ENCODE measurements at regions not wholly inside any gene's neighbourhood (a gene's known extent, or its start where the extent isn't known, plus 50 kb on each side); places are given as distances from the start of the nearest gene placed in this dataset.

GRCh38 chr5:18807256-18808149 lies 1173.2 kb downstream of the TAF11L14 start:
- DNase-seq (ENCODE audit: low read depth in 4 of 4, low spot score in 3 of 4) = no peak

GRCh38 chr5:18811661-18812060 lies 1176.3 kb downstream of the CDH18 start:
- DNase-seq (ENCODE audit: low read depth in 4 of 4, low spot score in 3 of 4) = no peak

GRCh38 chr5:18828351-18828750 lies 1159.6 kb downstream of the CDH18 start:
- no peak for DNase-seq (ENCODE audit: low read depth in 4 of 4, low spot score in 3 of 4)

GRCh38 chr5:18829539-18829938 lies 1158.5 kb downstream of the CDH18 start:
- no peak for DNase-seq (ENCODE audit: low read depth in 4 of 4, low spot score in 3 of 4)

- DNase-seq (ENCODE audit: low read depth in 4 of 4, low spot score in 3 of 4) = no peak
Observed at GRCh38 chr5:18850216-18850615, 1137.8 kb downstream of the CDH18 start.

- DNase-seq (ENCODE audit: low read depth in 4 of 4, low spot score in 3 of 4) = no peak
Observed at GRCh38 chr5:18872978-18873377, 1115.0 kb downstream of the CDH18 start.

GRCh38 chr5:18876565-18876964 lies 1111.4 kb downstream of the CDH18 start:
- no peak for DNase-seq (ENCODE audit: low read depth in 4 of 4, low spot score in 3 of 4)

GRCh38 chr5:18881615-18882014 lies 1106.4 kb downstream of the CDH18 start:
- DNase-seq (ENCODE audit: low read depth in 4 of 4, low spot score in 3 of 4) = no peak

GRCh38 chr5:18882154-18882553 lies 1105.8 kb downstream of the CDH18 start:
- no peak for DNase-seq (ENCODE audit: low read depth in 4 of 4, low spot score in 3 of 4)

GRCh38 chr5:18888821-18889220 lies 1099.2 kb downstream of the CDH18 start:
- no peak for DNase-seq (ENCODE audit: low read depth in 4 of 4, low spot score in 3 of 4)

- no peak for DNase-seq (ENCODE audit: low read depth in 4 of 4, low spot score in 3 of 4)
Observed at GRCh38 chr5:18900644-18901043, 1087.4 kb downstream of the CDH18 start.

- no peak for DNase-seq (ENCODE audit: low read depth in 4 of 4, low spot score in 3 of 4)
Observed at GRCh38 chr5:18920966-18921365, 1067.0 kb downstream of the CDH18 start.

GRCh38 chr5:18932081-18932480 lies 1055.9 kb downstream of the CDH18 start:
- no peak for DNase-seq (ENCODE audit: low read depth in 4 of 4, low spot score in 3 of 4)

- DNase-seq (ENCODE audit: low read depth in 4 of 4, low spot score in 3 of 4) = no peak
Observed at GRCh38 chr5:18944771-18945170, 1043.2 kb downstream of the CDH18 start.

GRCh38 chr5:18954239-18954638 lies 1033.8 kb downstream of the CDH18 start:
- DNase-seq (ENCODE audit: low read depth in 4 of 4, low spot score in 3 of 4) = no peak

GRCh38 chr5:18959535-18959934 lies 1028.5 kb downstream of the CDH18 start:
- DNase-seq (ENCODE audit: low read depth in 4 of 4, low spot score in 3 of 4) = no peak

- DNase-seq (ENCODE audit: low read depth in 4 of 4, low spot score in 3 of 4) = no peak
Observed at GRCh38 chr5:18961234-18961633, 1026.8 kb downstream of the CDH18 start.

GRCh38 chr5:18965893-18966292 lies 1022.1 kb downstream of the CDH18 start:
- DNase-seq (ENCODE audit: low read depth in 4 of 4, low spot score in 3 of 4) = no peak

- DNase-seq (ENCODE audit: low read depth in 4 of 4, low spot score in 3 of 4) = no peak
Observed at GRCh38 chr5:18967637-18968036, 1020.4 kb downstream of the CDH18 start.

GRCh38 chr5:18968966-18969365 lies 1019.0 kb downstream of the CDH18 start:
- no peak for DNase-seq (ENCODE audit: low read depth in 4 of 4, low spot score in 3 of 4)

GRCh38 chr5:18970000-18970399 lies 1018.0 kb downstream of the CDH18 start:
- no peak for DNase-seq (ENCODE audit: low read depth in 4 of 4, low spot score in 3 of 4)

- DNase-seq (ENCODE audit: low read depth in 4 of 4, low spot score in 3 of 4) = no peak
Observed at GRCh38 chr5:18972177-18972576, 1015.8 kb downstream of the CDH18 start.

- DNase-seq (ENCODE audit: low read depth in 4 of 4, low spot score in 3 of 4) = no peak
Observed at GRCh38 chr5:18975624-18976023, 1012.4 kb downstream of the CDH18 start.
